ENCODE measurements at regions not wholly inside any gene's neighbourhood (a gene's known extent, or its start where the extent isn't known, plus 50 kb on each side); places are given as distances from the start of the nearest gene placed in this dataset.
A peak's percentile ranks its signal among the peaks of the same experiment; 100 is the strongest.

DNA sequence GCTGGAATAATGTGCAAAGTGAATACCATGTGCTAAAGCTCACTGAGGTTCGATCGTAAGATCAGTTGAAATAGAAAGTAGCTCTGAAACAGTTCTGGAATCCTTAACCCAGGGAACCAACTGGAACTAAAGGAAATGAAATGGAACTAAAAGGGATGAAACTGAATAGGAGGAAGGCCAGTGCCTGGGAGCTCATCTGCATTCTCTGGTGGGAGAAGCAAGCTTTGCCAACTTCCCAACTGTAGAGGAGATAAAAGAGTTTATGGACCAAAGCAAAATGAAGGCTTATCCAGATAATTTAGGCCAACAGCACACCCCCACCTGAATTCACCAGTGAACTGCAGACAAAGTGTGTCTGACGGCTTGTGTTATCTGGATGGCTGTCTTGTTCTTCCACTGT lies 188.6 kb upstream of the HABP2 start:
- DNase-seq (ENCODE audit: low read depth in 2 of 2): no peak

DNA sequence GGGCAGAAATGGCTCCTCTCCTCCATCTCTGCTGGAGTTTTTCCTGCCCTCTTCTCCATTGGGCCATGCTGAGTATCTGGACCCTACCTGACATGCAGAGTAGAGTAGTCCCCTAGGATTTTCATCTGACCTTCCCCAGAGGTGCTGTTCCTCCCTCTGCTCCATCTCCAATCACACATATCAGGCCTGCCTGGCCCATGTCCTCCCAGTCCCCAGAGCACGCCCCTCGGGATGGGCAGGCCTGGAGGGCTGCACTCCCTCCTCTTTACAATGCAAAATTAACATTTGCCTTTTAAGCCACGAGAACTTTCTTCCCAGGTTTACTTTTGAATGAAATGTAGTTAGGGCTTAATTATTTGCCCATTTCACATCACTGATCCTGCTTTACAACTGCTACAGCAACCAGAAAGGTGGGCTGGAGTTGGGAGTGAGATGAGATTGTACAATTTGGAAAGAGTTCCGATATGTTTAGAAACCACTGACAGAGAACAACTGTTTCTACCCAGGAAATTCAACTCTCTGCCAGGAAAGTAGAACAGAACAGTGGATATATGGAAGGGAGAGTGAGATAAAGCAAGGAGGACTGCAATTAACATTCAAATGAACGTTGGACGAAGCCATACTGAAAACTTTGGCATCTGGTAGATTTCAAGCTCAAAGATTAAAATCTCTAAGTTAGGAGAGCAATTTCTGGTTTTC lies 184.0 kb upstream of the HABP2 start:
- DNase-seq (ENCODE audit: low read depth in 2 of 2): no peak

DNA sequence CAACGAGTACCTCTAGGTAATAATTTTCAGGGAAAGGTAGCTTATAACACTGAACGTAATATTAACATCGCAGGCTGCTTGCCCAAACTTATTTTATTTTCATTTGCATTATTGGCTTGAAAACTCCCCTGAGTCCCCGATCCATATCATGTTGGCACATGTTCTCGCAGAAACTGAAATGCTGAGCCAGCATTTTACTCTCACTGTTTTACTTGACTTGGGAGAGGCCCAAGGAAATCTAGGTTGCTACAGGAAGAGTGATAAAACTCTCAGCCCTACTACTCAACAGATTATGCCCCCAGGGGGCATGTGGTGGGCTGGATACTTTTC lies 183.5 kb upstream of the HABP2 start:
- no peak for DNase-seq (ENCODE audit: low read depth in 2 of 2)

DNA sequence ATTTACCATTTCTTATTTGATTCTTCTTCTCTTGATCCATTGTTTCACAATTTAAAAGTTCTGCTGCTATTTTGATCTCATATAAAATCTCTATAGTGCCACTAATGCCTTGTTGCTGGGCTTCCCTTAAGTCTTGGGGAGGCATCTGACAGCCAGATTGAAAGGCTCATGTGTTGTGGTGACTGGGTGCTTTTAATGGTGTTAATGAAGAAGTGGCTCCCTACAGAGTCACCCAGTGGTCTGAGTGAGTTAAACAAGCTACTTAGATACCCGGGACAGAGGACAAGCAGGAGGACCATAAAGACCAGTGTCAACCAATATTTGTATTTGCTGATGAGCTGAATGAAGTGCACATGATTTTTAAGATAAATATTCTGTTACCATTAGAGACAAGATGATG lies 176.4 kb upstream of the HABP2 start:
- no peak for DNase-seq (ENCODE audit: low read depth in 2 of 2)

DNA sequence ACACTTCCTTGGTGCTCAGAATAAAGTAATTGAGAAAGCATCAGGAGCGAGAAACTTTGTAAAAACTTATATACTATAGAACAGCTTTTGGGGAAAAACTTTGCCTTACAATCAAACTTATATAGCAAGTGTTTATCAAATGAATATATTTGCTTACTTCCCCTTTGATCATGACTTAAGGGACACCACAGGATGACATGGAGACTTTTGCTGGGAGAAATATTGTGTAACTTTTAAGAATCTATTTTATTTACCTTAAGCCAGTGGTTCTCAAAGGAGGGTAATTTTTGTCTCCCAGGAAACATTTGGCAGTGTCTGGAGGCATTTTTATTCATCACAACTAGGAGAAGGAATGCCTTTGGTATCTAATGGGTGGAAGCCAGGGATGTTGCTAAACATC lies 173.8 kb upstream of the HABP2 start:
- no peak for DNase-seq (ENCODE audit: low read depth in 2 of 2)

DNA sequence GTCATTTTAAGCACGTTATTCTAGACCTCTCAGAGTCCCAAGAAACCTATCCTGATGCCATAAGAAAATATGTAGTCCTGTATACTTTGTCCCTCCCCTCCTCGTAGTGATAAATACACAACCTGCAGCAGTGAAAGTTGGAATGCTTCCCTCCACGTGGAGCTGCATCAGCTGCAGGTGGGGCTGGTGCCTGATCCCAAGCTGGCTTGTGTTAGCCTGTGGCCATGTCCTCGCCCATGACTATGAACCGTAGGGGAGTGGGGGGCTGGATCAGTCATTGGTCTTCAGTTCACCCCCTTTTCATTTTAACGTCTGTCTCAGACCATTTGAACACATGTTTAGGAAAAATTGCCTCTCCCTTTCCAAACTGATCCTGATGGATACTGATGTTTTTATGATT lies 171.4 kb upstream of the HABP2 start:
- DNase-seq (ENCODE audit: low read depth in 2 of 2): no peak

DNA sequence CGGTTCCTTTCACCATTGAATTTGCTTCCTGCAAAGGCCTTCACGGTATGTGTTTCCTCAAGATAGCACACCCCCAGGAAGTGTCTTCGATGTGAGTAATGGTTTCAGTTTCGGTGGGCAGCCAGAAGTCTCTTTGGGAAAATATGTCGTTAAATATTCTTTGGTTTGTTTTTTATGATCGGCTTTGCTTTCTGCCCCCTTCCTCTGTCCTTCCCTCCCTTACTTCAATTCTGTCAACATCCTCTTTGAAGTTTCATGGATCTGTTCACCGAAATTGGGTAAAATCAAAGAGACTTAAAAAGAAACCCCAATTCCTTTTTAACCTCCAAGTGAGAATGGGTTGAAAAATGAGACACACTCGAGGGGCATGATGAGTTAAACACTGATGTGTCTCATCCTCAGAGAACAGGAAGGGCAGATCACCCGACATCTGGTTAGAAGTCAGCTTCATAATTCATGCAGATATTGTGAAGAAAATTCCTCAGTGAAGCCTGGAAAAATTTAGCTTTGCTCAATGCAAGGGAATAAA lies 170.8 kb upstream of the HABP2 start:
- peak in 1 of 2 donors; percentile 8 for DNase-seq (ENCODE audit: low read depth in 2 of 2)

DNA sequence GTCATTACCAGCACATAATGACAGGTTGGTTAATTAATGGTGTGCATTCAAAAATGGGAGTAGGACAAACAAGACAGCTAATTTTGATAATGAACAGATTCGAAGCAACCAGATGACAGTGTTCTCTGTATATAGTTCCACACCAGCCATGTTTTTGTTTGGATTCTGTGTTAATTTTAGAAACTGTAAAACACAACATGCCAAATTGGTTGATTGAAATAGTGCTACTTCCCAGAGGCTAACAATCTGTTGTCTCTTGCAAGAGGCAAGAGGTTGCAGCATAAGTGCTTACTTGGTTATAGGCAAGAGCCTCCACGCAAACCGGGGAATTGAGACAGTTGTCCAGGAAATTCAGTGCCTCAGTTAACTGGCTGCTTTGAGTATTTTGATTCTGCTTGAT lies 170.2 kb upstream of the HABP2 start:
- no peak for DNase-seq (ENCODE audit: low read depth in 2 of 2)

DNA sequence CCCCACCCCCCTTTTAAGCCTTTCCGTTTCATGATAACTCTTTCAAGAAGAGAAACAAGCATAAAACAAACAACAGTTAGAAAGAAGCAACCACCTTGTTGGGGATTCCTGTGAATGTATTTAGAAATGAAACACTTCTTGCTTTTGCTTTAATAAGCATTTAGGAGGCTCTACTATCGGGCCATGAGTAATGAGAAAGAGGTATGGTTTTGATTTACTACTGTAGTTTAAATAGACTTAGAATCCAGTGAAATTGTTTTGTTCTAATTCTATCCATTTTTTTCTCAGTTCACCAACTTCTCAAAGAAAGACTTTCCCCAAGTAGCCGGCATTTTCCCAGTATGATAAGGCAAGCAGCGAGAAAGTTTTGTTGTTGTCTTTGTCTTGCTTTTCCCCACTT lies 168.7 kb upstream of the HABP2 start:
- no peak for DNase-seq (ENCODE audit: low read depth in 2 of 2)

DNA sequence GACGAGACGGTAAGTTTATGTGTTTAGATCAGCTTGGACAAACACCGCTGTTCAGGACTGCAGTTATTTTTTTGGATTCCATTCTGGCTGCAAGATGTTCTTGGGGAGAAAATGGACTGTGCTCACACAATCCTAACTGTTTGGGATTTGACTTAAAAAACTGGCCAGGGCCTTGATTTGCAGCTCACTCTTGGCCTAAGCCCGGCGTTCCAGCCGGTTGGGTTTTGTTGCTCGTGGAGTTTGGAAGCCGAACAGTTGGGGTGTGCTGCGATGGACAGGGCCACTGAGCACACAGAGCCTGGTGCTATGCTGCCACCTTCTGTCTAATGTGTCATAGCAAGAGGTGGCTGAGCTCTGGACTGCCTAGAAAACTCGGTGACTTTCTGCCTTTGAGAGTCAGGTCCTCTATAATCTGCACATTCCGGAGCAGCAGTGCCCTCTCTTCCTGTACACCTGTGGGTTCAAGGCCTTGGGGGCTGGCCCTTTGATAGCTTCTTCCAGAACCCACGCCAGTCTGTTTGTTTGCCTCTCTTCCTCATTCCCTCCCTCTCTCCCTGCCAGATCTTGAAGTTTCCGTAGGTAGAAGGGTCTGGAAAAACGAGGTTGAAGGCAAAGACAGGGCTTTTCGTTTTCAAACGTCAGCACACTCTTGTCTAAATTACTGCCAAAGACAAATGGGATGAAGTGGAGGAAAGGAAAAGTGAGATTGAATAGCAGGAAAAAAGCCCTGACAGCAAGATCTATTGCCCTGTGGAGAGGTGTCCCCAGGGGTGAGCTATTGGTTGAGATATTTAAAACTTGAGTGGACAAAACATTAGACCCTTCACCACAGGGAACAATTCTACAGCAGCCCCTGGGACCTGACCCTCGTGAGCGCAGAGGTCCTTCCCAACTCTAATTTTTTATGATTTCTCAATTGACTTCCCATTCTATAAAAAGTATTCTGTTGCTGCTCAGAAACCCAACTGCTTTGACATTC lies 167.5 kb upstream of the HABP2 start:
- peak; percentile 5 to 7 for DNase-seq (ENCODE audit: low read depth in 2 of 2)

DNA sequence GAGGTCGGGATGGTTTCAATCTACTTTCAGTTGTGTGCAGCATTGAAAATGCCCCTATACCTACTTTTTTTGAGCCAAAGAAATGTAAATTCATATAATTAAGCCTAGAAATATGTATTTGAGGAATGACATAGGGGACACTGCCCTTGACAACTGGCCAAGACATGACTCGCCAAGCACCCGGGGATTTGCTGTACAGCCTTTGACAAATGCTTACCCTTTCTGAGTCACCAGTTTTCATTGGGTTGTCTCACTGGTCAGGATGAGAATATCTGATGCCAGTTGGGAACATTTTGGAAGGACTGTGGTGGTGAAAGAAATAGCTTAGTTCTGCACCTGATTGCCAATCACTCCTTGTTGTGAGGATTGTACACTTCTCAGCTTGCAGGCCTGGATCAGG lies 166.8 kb upstream of the HABP2 start:
- no peak for DNase-seq (ENCODE audit: low read depth in 2 of 2)

DNA sequence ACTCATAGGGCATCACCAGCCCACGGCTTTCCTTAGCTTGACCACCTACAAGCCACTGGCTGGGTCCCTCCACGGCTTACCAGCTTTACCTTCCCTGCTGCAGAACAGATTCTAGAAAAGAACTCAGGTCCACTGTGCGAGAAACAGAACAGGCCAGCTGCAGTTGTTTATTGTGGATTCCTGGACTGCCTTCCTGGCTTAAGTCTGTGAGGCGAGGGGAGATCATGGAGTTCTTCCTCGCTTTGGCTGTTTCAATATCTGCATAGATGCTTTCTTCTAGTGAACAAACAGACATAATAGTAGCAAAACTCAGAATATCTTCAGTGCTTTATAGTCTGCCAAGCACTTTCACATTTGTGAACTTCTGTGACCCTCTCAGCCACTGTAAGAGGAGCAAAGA lies 162.9 kb upstream of the HABP2 start:
- no peak for DNase-seq (ENCODE audit: low read depth in 2 of 2)

DNA sequence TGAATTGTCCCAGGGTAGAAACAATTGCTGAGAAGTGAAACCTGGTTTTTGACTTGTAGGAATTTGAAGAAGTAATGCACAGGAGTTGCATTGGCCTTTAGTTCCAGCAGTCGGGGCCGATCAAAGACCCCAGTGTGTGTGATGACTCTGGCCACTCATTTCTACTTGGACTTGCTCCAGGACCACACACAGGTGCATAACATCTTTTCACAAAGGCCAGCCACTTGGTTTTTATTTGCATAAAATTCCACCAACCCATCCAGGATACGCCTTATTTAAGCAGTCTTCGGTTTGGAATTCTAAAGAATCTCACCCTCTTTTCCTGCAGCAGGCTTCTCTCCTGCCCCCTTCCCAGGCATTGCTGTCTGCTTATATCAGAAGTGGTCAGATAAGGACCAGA lies 162.0 kb upstream of the HABP2 start:
- no peak for DNase-seq (ENCODE audit: low read depth in 2 of 2)

DNA sequence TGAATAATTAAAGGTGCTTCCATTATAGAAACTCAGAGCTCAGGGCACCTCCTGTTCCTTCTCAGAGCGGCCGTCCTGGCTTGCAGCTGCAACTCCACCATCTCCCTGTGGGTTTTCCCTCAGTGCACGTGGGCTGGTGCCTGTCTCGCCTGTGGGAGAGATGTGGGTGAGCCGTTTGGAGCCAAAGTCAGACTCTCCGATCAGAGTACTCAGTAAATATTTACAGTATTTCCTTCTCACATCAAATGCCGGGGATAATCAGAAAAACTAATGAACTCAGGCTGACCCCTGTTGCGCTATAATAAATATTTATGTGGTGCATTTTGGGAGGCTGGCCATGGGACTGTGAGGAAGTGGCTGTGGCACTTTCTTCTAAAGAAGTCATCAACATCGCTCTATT lies 155.8 kb upstream of the HABP2 start:
- DNase-seq (ENCODE audit: low read depth in 2 of 2): no peak

DNA sequence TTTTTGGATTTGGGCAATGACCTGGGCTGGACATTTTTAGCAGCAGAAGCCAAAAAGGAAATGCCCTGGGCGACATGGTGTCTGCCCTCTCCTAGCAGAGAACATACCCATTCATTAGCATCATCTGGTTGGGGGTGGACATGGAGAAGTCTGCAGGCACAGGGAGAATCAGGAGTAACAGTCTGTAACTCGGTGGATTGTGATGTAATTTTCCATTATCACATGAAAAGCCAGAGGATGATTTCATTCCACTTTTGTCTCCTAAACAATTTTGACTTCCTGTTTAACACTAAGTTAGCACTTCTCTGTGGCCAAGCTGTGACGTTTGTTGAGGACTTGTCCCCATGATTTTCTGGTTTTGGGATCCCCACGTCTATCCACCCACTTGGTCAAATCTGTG lies 153.8 kb upstream of the HABP2 start:
- DNase-seq (ENCODE audit: low read depth in 2 of 2): no peak

DNA sequence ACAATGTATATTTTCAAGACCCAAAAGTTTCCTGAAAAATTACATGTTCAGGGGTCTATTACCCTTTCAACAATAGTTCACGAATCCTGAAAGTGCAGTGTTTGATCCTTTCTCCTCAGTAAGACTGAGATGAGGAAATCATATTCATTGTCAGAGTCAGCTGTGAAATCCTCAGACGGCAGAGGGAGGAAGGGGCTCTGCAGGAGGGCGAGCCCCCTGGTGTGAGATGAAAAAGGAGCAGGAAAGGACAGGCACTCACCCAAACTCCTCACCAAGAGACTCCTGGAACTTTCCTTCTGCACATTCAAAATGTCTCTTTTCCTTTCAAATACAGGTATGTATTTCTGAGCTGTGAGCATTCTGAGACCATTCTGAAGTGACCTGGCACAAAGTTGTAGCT lies 150.3 kb upstream of the HABP2 start:
- DNase-seq (ENCODE audit: low read depth in 2 of 2): no peak

DNA sequence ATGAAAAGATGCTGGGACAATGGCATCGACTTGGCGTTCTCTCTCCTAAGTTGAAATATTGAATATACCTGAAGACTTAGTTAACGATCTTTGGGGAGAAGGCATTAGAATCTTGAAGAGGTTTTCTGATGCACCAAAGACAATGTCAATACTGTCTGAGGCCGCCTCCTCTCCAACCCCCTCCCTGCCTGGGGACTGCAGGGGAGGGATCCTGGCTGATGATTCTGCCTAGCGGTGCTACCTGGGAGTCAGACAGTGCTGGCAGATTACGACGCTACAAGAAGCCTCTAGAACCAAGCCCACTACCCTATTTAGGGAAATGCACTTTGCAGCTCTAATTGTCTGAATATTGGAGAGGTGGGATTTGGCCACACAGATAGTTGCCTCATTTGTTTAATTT lies 145.6 kb upstream of the HABP2 start:
- DNase-seq (ENCODE audit: low read depth in 2 of 2): no peak

DNA sequence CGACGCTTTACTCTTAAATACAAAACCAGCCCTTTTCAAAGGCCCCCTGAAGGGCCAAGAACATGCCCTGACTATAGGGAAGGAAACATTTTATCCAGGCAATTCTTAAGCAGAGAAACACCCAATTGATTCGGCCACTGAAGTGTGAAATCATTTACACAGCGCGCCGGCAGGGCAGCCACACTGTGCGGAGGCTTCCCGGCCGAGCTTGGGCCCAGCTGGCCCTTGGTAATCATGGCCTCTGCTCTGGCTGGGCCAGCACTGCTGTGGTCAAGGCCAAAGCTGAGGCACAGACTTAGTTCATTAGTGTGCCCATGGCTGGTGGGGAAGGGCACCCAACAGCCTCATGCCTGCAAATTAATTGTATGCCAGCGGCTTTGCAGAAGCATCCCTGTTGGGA lies 143.7 kb upstream of the HABP2 start:
- DNase-seq (ENCODE audit: low read depth in 2 of 2): no peak

DNA sequence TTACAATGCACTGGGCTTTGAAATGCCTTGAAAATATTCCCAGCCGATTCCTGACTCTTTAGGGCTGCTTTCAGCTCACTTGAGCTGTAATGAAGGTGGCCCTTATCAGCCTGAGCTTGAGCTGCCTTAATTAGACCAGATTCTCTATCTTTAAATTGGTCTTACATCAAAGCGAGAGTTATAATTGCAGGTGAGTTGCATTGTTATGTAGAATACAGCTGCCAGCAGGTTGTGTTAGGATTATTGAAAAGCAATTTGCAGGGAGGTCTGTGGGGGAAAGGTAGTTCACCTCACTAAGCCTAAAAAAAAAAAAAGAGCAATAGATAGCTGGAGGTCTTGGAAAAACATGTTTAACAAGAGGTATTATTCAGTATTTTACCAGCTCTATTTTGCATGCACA lies 142.2 kb upstream of the HABP2 start:
- DNase-seq (ENCODE audit: low read depth in 2 of 2): no peak

DNA sequence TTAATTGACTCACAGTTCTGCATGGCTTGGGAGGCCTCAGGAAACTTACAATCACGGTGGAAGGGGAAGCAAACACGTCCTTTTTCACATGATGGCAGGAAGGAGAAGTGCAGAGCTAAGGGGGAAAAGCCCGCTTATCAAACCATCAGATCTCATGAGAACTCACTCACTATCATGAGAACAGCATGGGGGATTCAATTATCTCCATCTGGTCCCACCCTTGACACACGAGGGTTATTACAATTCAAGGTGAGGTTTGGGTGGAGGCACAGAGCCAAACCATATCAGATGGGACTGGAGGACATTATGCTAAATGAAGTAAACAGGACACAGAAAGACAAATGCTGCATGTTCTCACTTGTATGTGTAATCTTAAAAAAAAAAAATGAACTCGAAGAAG lies 141.4 kb upstream of the HABP2 start:
- no peak for DNase-seq (ENCODE audit: low read depth in 2 of 2)

DNA sequence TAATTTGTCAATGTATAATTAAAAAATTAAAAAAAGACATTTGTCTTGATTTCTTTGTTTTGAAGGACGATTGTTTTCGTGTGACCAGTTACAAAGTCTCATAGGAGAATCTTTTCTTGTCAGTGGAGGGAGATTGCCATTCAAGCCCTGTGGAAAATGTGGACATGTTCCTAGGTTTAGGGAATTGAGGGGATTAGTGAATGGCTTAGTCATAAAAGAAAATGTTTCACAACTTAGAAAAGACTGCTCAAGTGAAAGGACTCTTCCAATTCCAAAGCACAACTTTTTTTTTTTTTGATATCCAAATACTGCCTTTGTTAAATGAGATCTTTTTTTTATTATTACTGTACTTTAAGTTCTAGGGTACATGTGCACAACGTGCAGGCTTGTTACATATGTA lies 140.7 kb upstream of the HABP2 start:
- no peak for DNase-seq (ENCODE audit: low read depth in 2 of 2)

DNA sequence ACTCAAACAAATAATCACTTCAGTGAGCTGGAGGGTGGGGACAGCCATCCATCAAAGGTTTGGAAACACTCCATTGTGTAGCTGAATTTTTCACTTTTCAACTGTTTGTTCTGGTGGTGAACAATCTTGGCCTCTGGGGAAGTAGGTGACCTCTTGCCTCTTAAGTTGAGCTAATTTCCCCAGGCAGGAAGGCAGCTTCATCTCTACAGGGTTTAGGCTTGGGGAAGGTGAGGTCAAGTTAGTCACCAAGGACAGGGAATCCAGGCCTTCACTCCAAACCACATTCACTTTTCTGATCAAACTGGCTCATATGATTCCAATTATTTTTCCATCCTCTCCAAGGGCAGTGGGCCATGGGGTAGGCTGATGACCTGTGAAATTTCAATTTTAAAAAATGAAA lies 138.3 kb upstream of the HABP2 start:
- DNase-seq (ENCODE audit: low read depth in 2 of 2): no peak

DNA sequence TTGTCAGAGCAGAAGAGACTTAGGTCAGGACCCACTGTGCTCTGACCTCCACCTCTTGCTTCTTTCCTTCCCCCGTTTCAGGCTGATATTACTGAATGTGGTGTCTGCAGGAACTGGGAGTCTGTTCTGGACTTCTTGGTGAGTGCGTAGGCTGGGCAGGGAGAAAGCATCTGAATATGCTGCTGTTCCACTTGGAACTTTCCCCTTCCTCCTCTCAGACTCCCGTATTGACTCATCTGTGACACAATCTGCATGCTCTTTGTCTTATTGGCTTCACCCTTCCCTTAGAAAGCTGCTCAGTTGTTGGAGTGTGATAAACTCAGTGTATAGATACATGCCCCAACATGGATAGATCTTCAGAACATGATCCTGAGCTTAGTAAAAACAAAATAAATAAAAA lies 137.6 kb upstream of the HABP2 start:
- DNase-seq (ENCODE audit: low read depth in 2 of 2): no peak

Measured in stimulated activated CD8-positive, alpha-beta memory T cell treated with anti-CD3 and anti-CD28 coated beads, Interleukin-15, amount 100 ng/mL, for 4 hours (primary cell).